LNCaP clone FGC (cell line): ENCODE measurements at regions not wholly inside any gene's neighbourhood (a gene's known extent, or its start where the extent isn't known, plus 50 kb on each side); places are given as distances from the start of the nearest gene placed in this dataset.

ENCODE experiments used
- DNase-seq: peaks from one replicate; pipeline ENCODE4 v3.0.0-alpha.2; 2011; ENCODE audit warnings: low read depth
- H3K4me3 ChIP-seq: 2 replicates; pipeline ENCODE4 v1.5.1; 2011; ENCODE audit warnings: mild to moderate bottlenecking, low read depth, low read length, control low read depth
- TF ChIP-seq, protein P1 (sequence below): IDR thresholded peaks from 2 replicates; pipeline ENCODE4 v1.5.1; 2012; ENCODE audit warnings: mild to moderate bottlenecking; ENCODE audit not compliant: control insufficient read depth, insufficient read depth; ENCODE audit errors: extremely low read depth

DNA sequence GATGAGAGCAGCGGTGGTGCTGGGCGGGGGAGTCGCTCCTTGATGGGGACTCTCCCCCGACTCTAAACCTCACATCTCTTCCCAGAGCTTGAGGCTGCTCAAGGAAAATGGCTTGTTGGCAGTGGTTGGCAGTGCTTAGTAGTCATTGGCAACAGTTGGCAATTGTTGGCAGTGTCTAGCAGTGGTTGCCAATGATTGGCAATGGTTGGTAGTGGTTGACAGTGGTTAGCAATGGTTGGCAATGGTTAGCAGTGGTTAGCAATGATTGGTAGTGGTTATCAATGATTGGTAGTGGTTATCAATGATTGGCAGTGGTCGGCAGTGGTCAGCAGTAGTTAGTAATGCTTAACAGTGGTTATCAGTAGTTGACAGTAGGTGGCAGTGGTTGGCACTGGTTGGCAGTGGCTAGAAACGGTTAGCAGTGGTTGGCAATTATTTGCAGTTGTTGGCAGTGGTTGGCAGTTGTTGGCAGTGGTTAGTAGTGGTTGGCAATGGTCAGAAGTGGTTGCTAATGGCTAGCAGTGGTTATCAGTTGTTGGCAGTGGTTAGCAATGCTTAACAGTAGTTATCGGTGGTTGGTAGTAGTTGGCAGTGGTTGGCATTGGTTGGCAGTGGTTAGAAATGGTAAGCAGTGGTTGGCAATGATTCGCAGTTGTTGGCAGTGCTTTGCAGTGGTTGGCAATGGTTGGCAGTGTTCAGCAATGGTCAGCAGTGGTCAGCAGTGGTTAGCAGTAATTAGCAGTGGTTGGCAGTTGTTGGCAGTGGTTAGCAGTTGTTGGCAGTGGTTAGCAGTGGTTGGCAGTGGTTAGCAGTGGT lies 85.4 kb upstream of the OTOS start:
- TF ChIP-seq, protein P1, sequence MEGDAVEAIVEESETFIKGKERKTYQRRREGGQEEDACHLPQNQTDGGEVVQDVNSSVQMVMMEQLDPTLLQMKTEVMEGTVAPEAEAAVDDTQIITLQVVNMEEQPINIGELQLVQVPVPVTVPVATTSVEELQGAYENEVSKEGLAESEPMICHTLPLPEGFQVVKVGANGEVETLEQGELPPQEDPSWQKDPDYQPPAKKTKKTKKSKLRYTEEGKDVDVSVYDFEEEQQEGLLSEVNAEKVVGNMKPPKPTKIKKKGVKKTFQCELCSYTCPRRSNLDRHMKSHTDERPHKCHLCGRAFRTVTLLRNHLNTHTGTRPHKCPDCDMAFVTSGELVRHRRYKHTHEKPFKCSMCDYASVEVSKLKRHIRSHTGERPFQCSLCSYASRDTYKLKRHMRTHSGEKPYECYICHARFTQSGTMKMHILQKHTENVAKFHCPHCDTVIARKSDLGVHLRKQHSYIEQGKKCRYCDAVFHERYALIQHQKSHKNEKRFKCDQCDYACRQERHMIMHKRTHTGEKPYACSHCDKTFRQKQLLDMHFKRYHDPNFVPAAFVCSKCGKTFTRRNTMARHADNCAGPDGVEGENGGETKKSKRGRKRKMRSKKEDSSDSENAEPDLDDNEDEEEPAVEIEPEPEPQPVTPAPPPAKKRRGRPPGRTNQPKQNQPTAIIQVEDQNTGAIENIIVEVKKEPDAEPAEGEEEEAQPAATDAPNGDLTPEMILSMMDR, result peak; percentile 22
- no peak for DNase-seq
- H3K4me3 ChIP-seq, result no peak overlapping the region

DNA sequence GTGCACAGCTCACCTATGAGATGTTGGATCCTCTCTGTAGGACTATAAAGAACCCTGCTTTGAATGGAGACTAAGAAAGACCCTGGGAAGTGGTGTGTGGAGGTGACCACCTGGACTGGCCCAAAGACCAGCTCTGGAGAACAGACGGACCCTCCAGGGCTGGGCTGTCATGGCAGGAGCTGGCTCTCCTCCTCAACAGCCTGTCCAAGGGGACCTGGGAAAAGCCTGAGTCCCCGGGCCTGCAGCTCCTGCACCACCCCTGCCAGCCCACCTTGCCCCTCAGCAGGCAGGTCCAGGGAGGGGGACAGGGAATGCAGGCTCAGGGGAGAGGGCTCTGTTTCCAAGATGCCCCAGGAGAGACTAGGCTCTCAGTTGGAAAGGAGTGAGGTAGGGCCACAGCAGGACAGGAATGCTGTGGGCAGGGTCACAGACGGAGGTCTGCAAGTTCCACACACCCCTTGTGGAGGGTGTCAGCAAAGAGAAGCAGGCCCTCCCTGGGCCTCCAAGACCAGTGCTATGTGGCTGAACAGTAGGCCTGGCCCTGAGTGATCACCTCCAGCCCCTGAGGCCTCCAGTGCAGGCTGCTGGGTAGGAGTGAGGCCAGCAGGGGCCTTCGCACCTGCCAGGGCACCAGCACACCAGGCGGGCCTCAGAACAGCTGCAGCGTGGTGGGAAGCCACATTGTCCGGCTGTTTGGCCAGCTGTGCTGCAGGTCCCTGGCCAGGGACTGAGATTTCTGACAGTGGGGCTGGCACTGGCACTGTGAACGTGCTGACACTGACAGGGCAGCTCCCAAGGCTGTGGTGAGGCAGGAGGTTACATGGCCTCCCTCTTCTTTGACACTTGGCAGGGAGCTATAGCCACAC lies 86.4 kb upstream of the OTOS start:
- no peak for DNase-seq
- H3K4me3 ChIP-seq, result no peak overlapping the region
- TF ChIP-seq, protein P1, result no peak

DNA sequence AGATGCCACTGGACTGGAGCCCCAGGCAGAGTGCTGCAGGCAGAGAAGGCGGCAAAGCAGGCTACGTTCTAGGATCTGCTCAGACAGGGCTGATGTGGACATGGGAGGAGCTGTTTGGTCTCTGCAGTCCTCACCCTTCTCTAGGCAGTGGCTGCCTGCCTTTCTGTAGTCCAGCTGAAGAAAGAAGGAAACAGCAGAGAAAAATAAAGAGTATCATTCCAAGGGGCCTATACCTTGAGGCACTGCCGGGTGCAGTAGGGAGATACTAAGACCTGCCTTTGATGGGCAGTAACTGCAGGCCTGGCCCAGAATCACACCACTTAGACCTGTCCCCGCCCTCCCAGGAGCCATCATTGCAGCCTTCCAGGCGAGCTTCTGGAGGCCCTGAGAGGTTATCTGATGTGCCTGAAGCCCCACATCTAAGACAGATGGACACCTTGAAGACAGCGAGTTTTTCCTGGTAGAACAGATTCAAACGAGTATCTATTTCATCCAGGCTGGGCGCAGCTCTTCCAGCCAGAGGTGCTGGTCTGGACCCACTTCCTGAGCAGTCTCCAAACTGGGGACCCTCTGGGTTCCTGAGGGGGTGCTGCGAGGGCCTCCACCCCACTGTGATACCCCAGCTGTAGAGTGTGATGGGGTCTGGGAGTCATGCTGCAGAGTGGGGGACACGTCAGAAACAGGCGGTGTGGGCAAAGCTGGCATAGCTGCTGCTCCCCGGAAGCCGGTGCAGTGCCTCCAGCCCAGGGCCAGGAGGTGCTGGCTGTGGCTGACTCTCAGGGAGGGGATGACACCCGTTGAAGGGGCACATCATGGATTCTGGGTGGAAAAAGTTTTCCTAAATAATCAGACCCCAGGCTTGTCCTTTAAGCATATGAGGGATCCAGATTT lies 87.3 kb upstream of the OTOS start:
- no peak for DNase-seq
- TF ChIP-seq, protein P1, result no peak
- H3K4me3 ChIP-seq, result no peak overlapping the region

DNA sequence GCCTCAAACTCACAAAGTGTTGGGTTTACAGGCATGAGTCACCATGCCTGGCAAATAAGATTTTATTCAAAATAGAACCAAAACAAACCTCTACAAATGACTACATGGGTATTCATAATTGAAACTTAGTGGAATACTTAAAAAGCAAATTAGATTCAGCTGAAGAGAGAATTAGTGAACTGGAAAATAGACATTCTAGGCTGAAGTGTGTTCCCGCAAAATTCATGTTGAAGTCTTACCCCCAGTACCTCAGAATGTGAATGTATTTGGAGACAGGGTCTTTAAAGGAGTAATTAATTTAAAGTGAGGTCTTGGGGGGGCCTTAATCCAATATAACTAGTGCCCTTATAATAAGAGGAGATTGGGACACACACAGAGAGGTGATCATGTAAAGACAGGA lies 88.5 kb upstream of the OTOS start:
- no peak for DNase-seq
- TF ChIP-seq, protein P1, result no peak
- no peak overlapping the region for H3K4me3 ChIP-seq

DNA sequence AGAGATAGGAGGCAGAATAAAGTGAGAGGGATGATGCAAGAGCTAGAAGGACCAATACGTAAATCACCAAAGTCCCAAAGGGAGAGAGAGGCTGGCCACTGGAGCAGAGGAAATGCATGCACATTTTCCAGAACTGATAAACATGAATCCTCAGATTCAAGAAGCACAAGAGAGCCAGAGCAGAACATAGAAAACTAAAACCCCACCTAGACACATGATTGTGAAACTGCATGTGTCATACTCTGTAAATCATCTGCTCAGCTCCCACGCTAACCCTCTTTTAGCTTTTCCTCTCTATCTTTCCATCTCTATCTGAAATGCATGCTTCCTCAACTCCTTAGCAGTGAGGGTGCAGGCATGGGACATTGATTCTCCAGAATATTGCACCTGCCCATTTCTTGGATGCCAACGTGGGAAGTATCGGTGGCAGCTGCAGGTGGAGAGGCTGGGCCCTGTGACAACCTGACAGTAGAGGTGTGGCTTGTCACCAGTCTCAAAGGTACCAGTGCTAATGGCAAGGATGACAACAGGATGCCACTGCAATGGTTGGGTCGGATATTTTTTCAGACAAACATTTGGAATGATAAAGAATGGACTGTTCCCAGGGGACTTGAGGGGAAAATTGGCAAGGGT lies 89.3 kb upstream of the OTOS start:
- DNase-seq, result no peak
- no peak overlapping the region for H3K4me3 ChIP-seq
- TF ChIP-seq, protein P1, result no peak

DNA sequence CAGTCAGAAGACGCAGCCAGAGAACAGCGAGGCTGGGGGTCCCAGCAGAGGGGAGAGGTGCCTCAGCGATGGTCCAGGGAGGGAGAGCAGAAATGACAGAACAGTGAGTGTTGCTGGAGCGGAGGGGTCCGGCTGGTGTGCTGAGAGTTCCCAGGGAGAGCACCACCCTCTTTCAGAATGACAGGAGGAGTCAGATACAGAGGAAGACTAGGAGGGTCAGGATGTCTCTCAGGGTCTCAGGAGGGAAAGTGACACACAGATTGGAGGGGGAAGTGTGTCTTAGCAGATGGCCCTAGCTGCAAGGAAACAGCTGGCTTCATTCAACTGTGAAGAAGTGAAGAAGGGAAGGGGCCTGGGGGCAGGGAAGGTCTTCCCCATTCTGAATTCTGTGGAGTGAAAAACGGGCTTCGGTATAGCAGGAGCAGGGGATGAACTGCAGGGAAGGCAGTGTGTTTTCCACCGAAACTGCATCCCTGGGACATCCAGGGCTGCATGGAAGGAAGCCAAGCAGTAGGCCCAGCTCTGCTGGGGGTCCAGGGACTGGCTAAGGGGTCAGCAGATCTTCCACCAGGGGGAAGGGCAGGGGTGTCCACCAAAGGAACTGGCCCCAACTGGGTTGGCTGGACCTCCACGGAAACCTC lies 90.0 kb upstream of the OTOS start:
- TF ChIP-seq, protein P1, result no peak
- no peak overlapping the region for H3K4me3 ChIP-seq
- DNase-seq, result no peak
